ENCODE measurements at regions not wholly inside any gene's neighbourhood (a gene's known extent, or its start where the extent isn't known, plus 50 kb on each side); places are given as distances from the start of the nearest gene placed in this dataset.

- no peak overlapping the region for H2AFZ ChIP-seq
- TF ChIP-seq CTCF (IDR thresholded peaks at IDR 0.05): no peak
Observed at GRCh38 chr5:89008291-89008690, 125.3 kb upstream of the MEF2C start.

GRCh38 chr5:89005990-89006389 is 123.0 kb upstream of the MEF2C start:
- Histone ChIP-seq H3K4me3 (ENCODE audit: low read depth, low read length) (no peak overlapping the region), H3K4me1 (no peaks in the 10 kb centered on the region), H3K27me3 (ENCODE audit: control insufficient read depth, insufficient read depth, low read length) (no peaks in the 10 kb centered on the region), H3K36me3 (ENCODE audit: control insufficient read depth, insufficient read depth, low read length) (no peaks in the 10 kb centered on the region), H3K9me3 (ENCODE audit: control insufficient read depth, low read length) (peaks cover 3% of the 10 kb centered on the region), H3K4me2 (ENCODE audit: low read length) (no peak overlapping the region), H3K9ac (no peak overlapping the region), H3K79me2 (no peaks in the 10 kb centered on the region), H3K27ac (no peak overlapping the region), H2AFZ (no peak overlapping the region)
- TF ChIP-seq CTCF (IDR thresholded peaks at IDR 0.05): no peak

More at GRCh38 chr5:89008291-89008690, 125.3 kb upstream of the MEF2C start:
- peaks cover 3% of the 10 kb centered on the region for H3K9me3 ChIP-seq (ENCODE audit: control insufficient read depth, low read length)
- no peak overlapping the region for H3K4me2 ChIP-seq (ENCODE audit: low read length)
- no peak overlapping the region for H3K9ac ChIP-seq
- no peak overlapping the region for H3K27ac ChIP-seq
- no peaks in the 10 kb centered on the region for H3K4me1 ChIP-seq
- H3K4me3 ChIP-seq (ENCODE audit: low read depth, low read length): no peak overlapping the region
- H3K79me2 ChIP-seq: no peaks in the 10 kb centered on the region
- H3K36me3 ChIP-seq (ENCODE audit: control insufficient read depth, insufficient read depth, low read length): no peaks in the 10 kb centered on the region
- no peaks in the 10 kb centered on the region for H3K27me3 ChIP-seq (ENCODE audit: control insufficient read depth, insufficient read depth, low read length)

- no peaks in the 10 kb centered on the region for H3K36me3 ChIP-seq (ENCODE audit: control insufficient read depth, insufficient read depth, low read length)
- H3K4me2 ChIP-seq (ENCODE audit: low read length): no peak overlapping the region
- TF ChIP-seq CTCF (IDR thresholded peaks at IDR 0.05): no peak
- no peaks in the 10 kb centered on the region for H3K27me3 ChIP-seq (ENCODE audit: control insufficient read depth, insufficient read depth, low read length)
- H3K4me3 ChIP-seq (ENCODE audit: low read depth, low read length): no peak overlapping the region
- H3K4me1 ChIP-seq: no peaks in the 10 kb centered on the region
- H3K9ac ChIP-seq: no peak overlapping the region
- H2AFZ ChIP-seq: no peak overlapping the region
- no peaks in the 10 kb centered on the region for H3K79me2 ChIP-seq
- peaks cover 3% of the 10 kb centered on the region for H3K9me3 ChIP-seq (ENCODE audit: control insufficient read depth, low read length)
- no peak overlapping the region for H3K27ac ChIP-seq
Observed at GRCh38 chr5:89004379-89004778, 121.4 kb upstream of the MEF2C start.

GRCh38 chr5:89003563-89004036 is 120.6 kb upstream of the MEF2C start:
- H2AFZ ChIP-seq: no peak overlapping the region
- H3K9me3 ChIP-seq (ENCODE audit: control insufficient read depth, low read length): peaks cover 3% of the 10 kb centered on the region
- no peaks in the 10 kb centered on the region for H3K27me3 ChIP-seq (ENCODE audit: control insufficient read depth, insufficient read depth, low read length)
- no peaks in the 10 kb centered on the region for H3K79me2 ChIP-seq
- no peak for TF ChIP-seq CTCF (IDR thresholded peaks at IDR 0.05)
- H3K4me1 ChIP-seq: no peaks in the 10 kb centered on the region
- H3K27ac ChIP-seq: no peak overlapping the region
- no peak overlapping the region for H3K9ac ChIP-seq
- no peak overlapping the region for H3K4me2 ChIP-seq (ENCODE audit: low read length)
- H3K4me3 ChIP-seq (ENCODE audit: low read depth, low read length): no peak overlapping the region
- H3K36me3 ChIP-seq (ENCODE audit: control insufficient read depth, insufficient read depth, low read length): no peaks in the 10 kb centered on the region

GRCh38 chr5:88999853-89000252 is 116.9 kb upstream of the MEF2C start:
- no peaks in the 10 kb centered on the region for H3K4me1 ChIP-seq
- no peak overlapping the region for H3K4me2 ChIP-seq (ENCODE audit: low read length)
- no peaks in the 10 kb centered on the region for H3K9me3 ChIP-seq (ENCODE audit: control insufficient read depth, low read length)
- no peak for TF ChIP-seq CTCF (IDR thresholded peaks at IDR 0.05)
- H3K4me3 ChIP-seq (ENCODE audit: low read depth, low read length): no peak overlapping the region
- no peaks in the 10 kb centered on the region for H3K36me3 ChIP-seq (ENCODE audit: control insufficient read depth, insufficient read depth, low read length)
- no peaks in the 10 kb centered on the region for H3K27me3 ChIP-seq (ENCODE audit: control insufficient read depth, insufficient read depth, low read length)
- no peak overlapping the region for H3K27ac ChIP-seq
- no peak overlapping the region for H2AFZ ChIP-seq
- no peaks in the 10 kb centered on the region for H3K79me2 ChIP-seq
- H3K9ac ChIP-seq: no peak overlapping the region

Data from parathyroid adenoma (tissue), 2 donors.